ENCODE measurements at regions not wholly inside any gene's neighbourhood (a gene's known extent, or its start where the extent isn't known, plus 50 kb on each side); places are given as distances from the start of the nearest gene placed in this dataset.

DNA sequence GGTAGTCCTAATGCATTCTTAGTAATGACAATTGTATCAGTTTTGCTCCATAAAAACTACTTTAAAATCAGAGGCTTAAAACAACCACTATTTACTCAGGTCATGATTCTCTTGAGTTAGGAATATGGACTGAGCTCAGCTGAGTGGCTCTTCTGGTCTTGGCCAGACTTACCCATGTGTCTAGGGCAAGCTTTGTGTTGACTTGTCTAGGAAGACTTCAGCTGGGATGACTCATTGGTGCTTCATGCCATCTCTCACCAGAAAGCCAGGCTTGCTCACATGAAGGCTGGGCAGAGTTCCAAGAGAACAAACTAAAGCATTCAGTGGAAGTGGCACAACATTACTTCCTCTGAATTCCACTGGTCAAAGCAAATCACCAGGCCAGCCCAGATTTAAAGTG lies 155.3 kb downstream of the DHX35 start:
- TF ChIP-seq, protein P1, sequence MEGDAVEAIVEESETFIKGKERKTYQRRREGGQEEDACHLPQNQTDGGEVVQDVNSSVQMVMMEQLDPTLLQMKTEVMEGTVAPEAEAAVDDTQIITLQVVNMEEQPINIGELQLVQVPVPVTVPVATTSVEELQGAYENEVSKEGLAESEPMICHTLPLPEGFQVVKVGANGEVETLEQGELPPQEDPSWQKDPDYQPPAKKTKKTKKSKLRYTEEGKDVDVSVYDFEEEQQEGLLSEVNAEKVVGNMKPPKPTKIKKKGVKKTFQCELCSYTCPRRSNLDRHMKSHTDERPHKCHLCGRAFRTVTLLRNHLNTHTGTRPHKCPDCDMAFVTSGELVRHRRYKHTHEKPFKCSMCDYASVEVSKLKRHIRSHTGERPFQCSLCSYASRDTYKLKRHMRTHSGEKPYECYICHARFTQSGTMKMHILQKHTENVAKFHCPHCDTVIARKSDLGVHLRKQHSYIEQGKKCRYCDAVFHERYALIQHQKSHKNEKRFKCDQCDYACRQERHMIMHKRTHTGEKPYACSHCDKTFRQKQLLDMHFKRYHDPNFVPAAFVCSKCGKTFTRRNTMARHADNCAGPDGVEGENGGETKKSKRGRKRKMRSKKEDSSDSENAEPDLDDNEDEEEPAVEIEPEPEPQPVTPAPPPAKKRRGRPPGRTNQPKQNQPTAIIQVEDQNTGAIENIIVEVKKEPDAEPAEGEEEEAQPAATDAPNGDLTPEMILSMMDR (IDR thresholded peaks at IDR 0.05), result no peak
- no peak for TF ChIP-seq POLR2AphosphoS5 (IDR thresholded peaks at IDR 0.05; ENCODE audit: insufficient read depth in 1 of 2, low read depth in 1 of 2)
